ENCODE measurements at regions not wholly inside any gene's neighbourhood (a gene's known extent, or its start where the extent isn't known, plus 50 kb on each side); places are given as distances from the start of the nearest gene placed in this dataset.

DNA sequence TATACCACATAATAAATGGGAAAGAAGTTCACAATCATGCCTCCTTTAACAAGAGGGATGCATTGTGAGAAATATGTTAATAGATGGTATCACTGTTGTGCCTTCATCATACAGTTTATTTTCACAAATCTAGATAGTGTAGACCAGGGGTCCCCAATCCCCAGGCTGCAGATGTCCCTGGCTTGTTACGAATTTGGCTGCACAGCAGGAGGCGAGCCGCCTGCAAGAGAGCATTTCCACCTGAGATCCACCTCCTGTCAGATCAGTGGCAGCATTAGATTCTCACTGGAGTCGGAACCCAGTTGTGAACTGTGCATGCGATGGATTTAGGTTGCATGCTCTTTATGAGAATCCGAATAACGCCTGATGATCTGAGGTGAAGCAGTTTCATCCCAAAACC lies 361.9 kb upstream of the ZWINT start:
- TF ChIP-seq CTCF (IDR thresholded peaks at IDR 0.05) (no peak), ZFX (IDR thresholded peaks at IDR 0.05; ENCODE audit: borderline replicate concordance) (no peak)

All from 22Rv1 (cell line).